Thyroid gland (tissue), 4 donors: ENCODE measurements at regions not wholly inside any gene's neighbourhood (a gene's known extent, or its start where the extent isn't known, plus 50 kb on each side); places are given as distances from the start of the nearest gene placed in this dataset.

Experiments
- POLR2A ChIP-seq, 2 donors: fragments of 450-650 bp; IDR thresholded peaks; one replicate each; pipeline ENCODE4 v1.6.1; 2017; ENCODE audit warnings: antibody characterized with exemption in 2 of 2, mild to moderate bottlenecking in 2 of 2, moderate library complexity in 1 of 2
- TF ChIP-seq, protein P1 (sequence below), 6 experiments: fragments of 200-600 bp in 3 of 6; fragments of 450-650 bp in 3 of 6; sonication (generic) in 3 of 6; IDR thresholded peaks; one replicate each; pipeline ENCODE4 v1.5.1; 2016 to 2019; ENCODE audit warnings: antibody characterized with exemption in 6 of 6, mild to moderate bottlenecking in 2 of 6, inconsistent platforms in 1 of 6, moderate library complexity in 1 of 6

DNA sequence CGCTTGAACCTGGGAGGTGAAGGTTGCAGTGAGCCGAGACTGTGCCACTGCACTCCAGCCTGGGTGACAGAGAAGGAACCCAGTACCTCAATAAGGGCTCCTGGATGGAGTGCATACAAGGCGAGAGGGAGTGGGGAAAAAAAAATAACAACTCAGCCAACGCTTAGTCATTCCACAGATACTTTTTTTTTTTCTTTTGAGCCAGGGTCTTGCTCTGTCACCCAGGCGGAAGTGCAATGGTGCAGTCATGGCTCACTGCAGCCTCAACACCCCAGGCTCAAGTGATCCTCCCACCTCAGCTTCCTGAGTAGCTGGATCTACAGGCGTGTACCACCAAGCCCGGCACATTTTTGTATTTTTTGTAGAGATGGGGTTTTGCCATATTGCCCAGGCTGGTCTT lies 59.5 kb upstream of the GGTA1 start:
- TF ChIP-seq POLR2A (IDR thresholded peaks at IDR 0.05) = no peak
- TF ChIP-seq, protein P1, sequence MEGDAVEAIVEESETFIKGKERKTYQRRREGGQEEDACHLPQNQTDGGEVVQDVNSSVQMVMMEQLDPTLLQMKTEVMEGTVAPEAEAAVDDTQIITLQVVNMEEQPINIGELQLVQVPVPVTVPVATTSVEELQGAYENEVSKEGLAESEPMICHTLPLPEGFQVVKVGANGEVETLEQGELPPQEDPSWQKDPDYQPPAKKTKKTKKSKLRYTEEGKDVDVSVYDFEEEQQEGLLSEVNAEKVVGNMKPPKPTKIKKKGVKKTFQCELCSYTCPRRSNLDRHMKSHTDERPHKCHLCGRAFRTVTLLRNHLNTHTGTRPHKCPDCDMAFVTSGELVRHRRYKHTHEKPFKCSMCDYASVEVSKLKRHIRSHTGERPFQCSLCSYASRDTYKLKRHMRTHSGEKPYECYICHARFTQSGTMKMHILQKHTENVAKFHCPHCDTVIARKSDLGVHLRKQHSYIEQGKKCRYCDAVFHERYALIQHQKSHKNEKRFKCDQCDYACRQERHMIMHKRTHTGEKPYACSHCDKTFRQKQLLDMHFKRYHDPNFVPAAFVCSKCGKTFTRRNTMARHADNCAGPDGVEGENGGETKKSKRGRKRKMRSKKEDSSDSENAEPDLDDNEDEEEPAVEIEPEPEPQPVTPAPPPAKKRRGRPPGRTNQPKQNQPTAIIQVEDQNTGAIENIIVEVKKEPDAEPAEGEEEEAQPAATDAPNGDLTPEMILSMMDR (IDR thresholded peaks at IDR 0.05) = no peak
